Neuron (in vitro differentiated cells): ENCODE measurements at regions not wholly inside any gene's neighbourhood (a gene's known extent, or its start where the extent isn't known, plus 50 kb on each side); places are given as distances from the start of the nearest gene placed in this dataset.

Source experiments
- H2AFZ ChIP-seq: one replicate; pipeline ENCODE4 v1.6.1; 2013; ENCODE audit warnings: low read depth, mild to moderate bottlenecking, inconsistent platforms, low read length, moderate library complexity
- H3K27me3 ChIP-seq: one replicate; pipeline ENCODE4 v1.6.1; 2013; ENCODE audit warnings: low read length; ENCODE audit not compliant: insufficient read depth
- H3K36me3 ChIP-seq: one replicate; pipeline ENCODE4 v1.6.1; 2013; ENCODE audit warnings: low read length; ENCODE audit not compliant: insufficient read depth
- H3K4me1 ChIP-seq: one replicate; pipeline ENCODE4 v1.6.1; 2013; ENCODE audit warnings: low read length; ENCODE audit not compliant: insufficient read depth
- H3K4me3 ChIP-seq: 2 replicates; pipeline ENCODE4 v1.5.1; 2013; ENCODE audit warnings: mild to moderate bottlenecking, low read length, moderate library complexity
- H3K9me3 ChIP-seq: one replicate; pipeline ENCODE4 v1.6.1; 2013; ENCODE audit warnings: low read length

- peaks cover 21% of the 10 kb centered on the region for H3K4me1 ChIP-seq
- no peak overlapping the region for H3K4me3 ChIP-seq
- no peaks in the 10 kb centered on the region for H3K36me3 ChIP-seq
- H3K9me3 ChIP-seq, result peaks cover 3% of the 10 kb centered on the region
- no peaks in the 10 kb centered on the region for H3K27me3 ChIP-seq
- no peak overlapping the region for H2AFZ ChIP-seq
These were observed 558.2 kb upstream of the JAG1 start for GRCh38 chr20:11231742-11232648.

GRCh38 chr20:11232896-11233295, 559.1 kb upstream of the JAG1 start:
- Histone ChIP-seq H3K4me1 (peaks cover 21% of the 10 kb centered on the region), H3K4me3 (no peak overlapping the region), H3K9me3 (peaks cover 3% of the 10 kb centered on the region)

GRCh38 chr20:11234181-11234580, 560.4 kb upstream of the JAG1 start:
- Histone ChIP-seq H2AFZ (peak overlapping the region; percentile 5), H3K4me1 (peaks cover 21% of the 10 kb centered on the region), H3K9me3 (peaks cover 3% of the 10 kb centered on the region), H3K27me3 (no peaks in the 10 kb centered on the region), H3K36me3 (no peaks in the 10 kb centered on the region), H3K4me3 (no peak overlapping the region)

More at GRCh38 chr20:11232896-11233295, 559.1 kb upstream of the JAG1 start:
- no peaks in the 10 kb centered on the region for H3K27me3 ChIP-seq
- H3K36me3 ChIP-seq, result no peaks in the 10 kb centered on the region
- H2AFZ ChIP-seq, result no peak overlapping the region

- Histone ChIP-seq H3K4me3 (no peak overlapping the region), H3K36me3 (no peaks in the 10 kb centered on the region), H3K27me3 (no peaks in the 10 kb centered on the region), H2AFZ (no peak overlapping the region), H3K9me3 (peaks cover 3% of the 10 kb centered on the region), H3K4me1 (peaks cover 19% of the 10 kb centered on the region)
These were observed 560.8 kb upstream of the JAG1 start for GRCh38 chr20:11234608-11235007.

- Histone ChIP-seq H3K27me3 (no peaks in the 10 kb centered on the region), H3K4me1 (peaks cover 15% of the 10 kb centered on the region), H2AFZ (no peak overlapping the region), H3K36me3 (no peaks in the 10 kb centered on the region), H3K9me3 (peaks cover 3% of the 10 kb centered on the region), H3K4me3 (no peak overlapping the region)
These were observed 561.3 kb upstream of the JAG1 start for GRCh38 chr20:11235058-11235457.

GRCh38 chr20:11242320-11242719, 568.5 kb upstream of the JAG1 start:
- H3K4me3 ChIP-seq, result no peak overlapping the region
- no peaks in the 10 kb centered on the region for H3K36me3 ChIP-seq
- H3K27me3 ChIP-seq, result no peaks in the 10 kb centered on the region
- H2AFZ ChIP-seq, result no peak overlapping the region
- H3K9me3 ChIP-seq, result no peaks in the 10 kb centered on the region
- peaks cover 14% of the 10 kb centered on the region for H3K4me1 ChIP-seq

GRCh38 chr20:11245431-11245830, 571.6 kb upstream of the JAG1 start:
- no peaks in the 10 kb centered on the region for H3K9me3 ChIP-seq
- H3K36me3 ChIP-seq, result no peaks in the 10 kb centered on the region
- no peaks in the 10 kb centered on the region for H3K27me3 ChIP-seq
- H3K4me1 ChIP-seq, result peaks cover 45% of the 10 kb centered on the region
- H3K4me3 ChIP-seq, result no peak overlapping the region
- H2AFZ ChIP-seq, result no peak overlapping the region

- H3K4me3 ChIP-seq, result no peak overlapping the region
- H3K27me3 ChIP-seq, result no peaks in the 10 kb centered on the region
- no peaks in the 10 kb centered on the region for H3K36me3 ChIP-seq
- H3K4me1 ChIP-seq, result peaks cover 49% of the 10 kb centered on the region
- no peak overlapping the region for H2AFZ ChIP-seq
- no peaks in the 10 kb centered on the region for H3K9me3 ChIP-seq
These were observed 572.5 kb upstream of the JAG1 start for GRCh38 chr20:11246251-11246775.

GRCh38 chr20:11247046-11248010, 573.5 kb upstream of the JAG1 start:
- Histone ChIP-seq H2AFZ (no peak overlapping the region), H3K4me3 (peak overlapping the region; percentile 2), H3K27me3 (no peaks in the 10 kb centered on the region), H3K9me3 (no peaks in the 10 kb centered on the region), H3K4me1 (peaks cover 50% of the 10 kb centered on the region), H3K36me3 (no peaks in the 10 kb centered on the region)

- Histone ChIP-seq H2AFZ (no peak overlapping the region), H3K36me3 (no peaks in the 10 kb centered on the region), H3K9me3 (no peaks in the 10 kb centered on the region), H3K4me1 (peaks cover 50% of the 10 kb centered on the region), H3K27me3 (no peaks in the 10 kb centered on the region), H3K4me3 (peak overlapping the region; percentile 2)
These were observed 574.2 kb upstream of the JAG1 start for GRCh38 chr20:11248011-11248409.

- Histone ChIP-seq H3K36me3 (no peaks in the 10 kb centered on the region), H3K27me3 (no peaks in the 10 kb centered on the region), H3K9me3 (no peaks in the 10 kb centered on the region), H2AFZ (no peak overlapping the region), H3K4me1 (peaks cover 50% of the 10 kb centered on the region), H3K4me3 (peak overlapping the region; percentile 24)
These were observed 575.2 kb upstream of the JAG1 start for GRCh38 chr20:11248687-11249638.

- H3K4me3 ChIP-seq, result peak overlapping the region; percentile 24
- no peak overlapping the region for H2AFZ ChIP-seq
- no peaks in the 10 kb centered on the region for H3K9me3 ChIP-seq
- peaks cover 50% of the 10 kb centered on the region for H3K4me1 ChIP-seq
- no peaks in the 10 kb centered on the region for H3K27me3 ChIP-seq
- no peaks in the 10 kb centered on the region for H3K36me3 ChIP-seq
These were observed 575.9 kb upstream of the JAG1 start for GRCh38 chr20:11249683-11250082.
